Activated CD8-positive, alpha-beta memory T cell treated with anti-CD3 and anti-CD28 coated beads for 1 hour (primary cell): ENCODE measurements at regions not wholly inside any gene's neighbourhood (a gene's known extent, or its start where the extent isn't known, plus 50 kb on each side); places are given as distances from the start of the nearest gene placed in this dataset.
"Not testable (repeated sequence)": the region's sequence is repeated elsewhere in the genome, so short reads cannot be mapped to it uniquely, and the experiment has no call there.

Experiments used
- DNase-seq, 2 donors: peaks; one replicate each; pipeline ENCODE4 v3.0.0-alpha.2; 2020; ENCODE audit warnings: low read depth in 1 of 2; ENCODE audit errors: extremely low read depth in 1 of 2

DNA sequence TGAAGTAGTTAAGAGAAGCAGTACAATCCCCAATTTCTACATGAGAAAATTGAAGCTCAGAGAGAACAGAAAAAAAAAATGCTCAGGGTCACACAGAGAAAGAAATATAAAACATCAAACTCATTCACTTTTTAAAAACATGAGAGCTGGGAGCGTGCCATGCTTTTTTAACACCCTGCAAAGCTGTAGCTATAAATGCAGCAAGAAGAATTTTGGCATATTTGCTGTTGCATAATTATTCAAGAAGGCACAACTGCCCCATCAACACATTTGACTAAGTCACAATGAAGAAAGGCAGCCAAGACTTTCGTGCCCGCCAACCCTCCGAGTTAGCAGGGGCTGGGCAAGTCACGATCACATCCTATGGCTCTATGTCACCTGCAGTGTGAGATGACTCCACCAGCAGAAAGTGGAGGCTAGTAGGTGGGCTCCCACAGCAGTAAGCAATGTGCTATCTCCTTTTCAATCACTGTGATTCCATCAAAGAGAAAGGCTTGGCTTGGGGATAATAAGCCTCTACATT lies 214.8 kb downstream of the DHX15 start:
- DNase-seq = no peak

- DNase-seq = no peak
Measured at GRCh38 chr4:24368801-24369200, 215.6 kb downstream of the DHX15 start.

DNA sequence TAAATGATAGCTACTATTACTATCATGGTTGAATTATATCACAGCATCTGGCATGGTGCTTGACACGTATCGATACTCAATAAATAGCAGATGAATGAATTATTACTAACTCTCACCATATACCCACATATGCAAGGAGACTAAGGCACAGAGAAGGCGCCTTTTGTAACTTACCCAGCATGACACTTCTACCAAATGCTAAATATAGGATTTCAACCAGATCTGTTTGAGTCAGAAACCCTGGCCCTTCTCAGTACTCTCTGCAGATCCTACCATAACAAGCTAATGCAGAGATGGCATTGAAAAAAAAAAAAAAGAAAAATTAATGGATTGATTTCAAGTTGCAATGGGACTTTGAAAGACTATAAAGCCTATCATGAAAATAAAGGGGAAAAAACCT lies 219.5 kb downstream of the DHX15 start:
- DNase-seq = no peak

DNA sequence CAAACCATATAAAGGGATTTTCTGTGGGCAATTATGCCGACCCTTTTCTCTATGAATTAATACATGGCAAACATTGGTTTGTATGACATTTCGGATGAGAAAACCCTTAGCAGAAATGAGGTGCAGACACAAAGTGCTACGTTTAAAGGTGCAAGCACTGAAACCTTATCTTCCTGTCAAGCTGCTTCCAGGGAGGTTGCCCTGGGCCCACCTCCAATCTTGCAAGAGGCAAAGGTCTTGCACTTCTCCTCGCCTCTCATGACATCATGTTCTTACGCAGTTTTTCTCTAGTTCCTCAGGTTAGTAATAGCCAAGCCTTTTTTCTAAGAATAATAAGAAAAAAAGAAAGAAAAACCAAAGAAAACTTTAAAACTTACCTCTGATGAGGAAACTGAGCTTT lies 220.1 kb downstream of the DHX15 start:
- DNase-seq = no peak

DNA sequence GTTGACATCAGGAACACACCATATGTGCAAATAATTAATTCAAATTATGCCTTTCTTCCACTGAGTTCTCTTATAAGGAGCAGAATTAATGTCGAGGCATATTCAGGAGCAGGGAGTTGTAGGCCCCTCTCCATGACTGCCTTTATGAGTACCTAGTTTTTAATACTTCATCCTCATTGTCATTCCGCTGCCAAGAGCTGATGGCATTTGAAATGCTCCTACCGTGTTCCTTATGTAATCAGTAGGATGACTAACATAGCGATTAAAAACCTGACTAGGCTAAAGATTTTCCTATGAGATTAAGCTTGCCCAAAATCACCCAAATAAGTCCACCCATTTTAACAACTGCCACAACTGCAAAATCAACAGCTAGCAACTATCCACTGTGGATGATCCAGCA lies 220.6 kb downstream of the DHX15 start:
- DNase-seq = no peak

DNA sequence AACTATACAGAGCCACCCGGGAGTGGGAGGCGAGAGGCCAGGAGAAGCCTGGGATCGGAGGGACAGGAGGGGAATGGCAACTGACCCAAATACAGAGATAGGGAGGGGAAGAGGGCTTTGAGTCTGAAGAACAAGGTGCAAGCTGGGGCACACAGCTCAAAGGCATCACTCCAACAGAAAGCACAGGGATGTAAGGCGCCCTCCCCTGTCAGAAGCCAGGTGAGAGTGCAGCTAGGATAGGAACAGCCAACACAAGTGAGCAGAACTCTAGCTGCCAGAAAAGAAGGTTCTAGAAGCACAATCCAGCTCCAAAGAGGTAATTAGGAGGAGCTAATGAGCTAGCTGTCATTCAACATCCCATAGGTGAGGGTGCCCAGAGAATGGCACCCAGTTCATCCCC lies 232.2 kb downstream of the DHX15 start:
- no peak for DNase-seq

- DNase-seq = not testable (repeated sequence)
Measured at GRCh38 chr4:24349168-24349996, 235.0 kb downstream of the DHX15 start.

DNA sequence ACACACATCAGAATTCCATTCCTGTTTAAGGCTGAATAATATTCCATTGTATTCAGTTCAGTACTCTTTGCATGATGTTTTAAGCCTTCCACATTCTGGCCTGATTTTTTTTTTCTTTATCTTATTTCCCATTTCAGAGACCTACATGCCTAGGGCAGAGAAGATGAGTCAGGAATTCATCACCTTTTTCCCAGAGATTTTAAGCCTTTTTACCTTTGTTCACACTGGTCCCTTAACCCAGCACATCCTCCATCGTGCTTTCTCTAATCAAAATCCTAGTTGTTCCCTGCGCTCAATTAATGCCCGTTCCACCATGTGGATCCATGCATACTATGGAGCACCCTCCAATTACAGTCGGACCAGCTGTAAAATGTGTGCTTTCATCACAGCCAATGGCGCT lies 245.1 kb downstream of the DHX15 start:
- DNase-seq = no peak

DNA sequence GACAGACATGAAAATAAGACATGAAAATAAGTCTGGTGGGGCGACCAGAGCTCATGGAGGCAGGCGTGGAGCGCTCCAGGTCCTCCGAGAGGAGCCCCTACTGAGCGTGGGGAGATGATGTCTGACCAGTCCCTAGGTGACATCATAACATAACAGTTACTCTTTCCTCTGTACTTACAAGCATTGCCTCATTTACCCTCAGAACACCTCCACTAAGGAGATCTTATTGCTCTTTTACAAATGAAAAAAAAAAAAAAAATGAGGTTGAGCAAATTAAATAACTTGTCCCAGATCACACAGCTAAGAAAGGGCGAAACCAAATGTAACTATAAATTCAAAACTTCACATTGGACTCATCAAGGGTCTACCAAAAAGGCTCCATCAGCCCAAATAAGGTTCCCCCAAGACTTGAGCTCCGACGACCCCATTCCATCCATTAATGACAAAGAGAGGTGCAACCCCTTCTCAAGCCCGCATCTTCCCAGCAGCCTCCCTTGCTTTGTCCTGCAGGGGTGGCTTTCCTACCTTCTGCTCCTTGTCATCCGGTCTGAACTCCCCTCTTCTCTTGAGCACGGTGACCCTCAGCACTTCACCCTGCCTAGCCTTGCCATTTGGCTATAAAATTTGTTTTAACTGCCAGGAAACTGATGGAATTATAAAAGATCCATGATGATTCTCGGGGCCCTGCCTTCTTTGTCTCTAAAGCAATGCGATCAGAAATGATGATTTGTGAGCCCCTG lies 246.7 kb downstream of the DHX15 start:
- DNase-seq = no peak

GRCh38 chr4:24335616-24336015 lies 248.7 kb downstream of the DHX15 start:
- no peak for DNase-seq

GRCh38 chr4:24334906-24335305 lies 249.4 kb downstream of the DHX15 start:
- DNase-seq = no peak

- DNase-seq = no peak
Measured at GRCh38 chr4:24330573-24330972, 253.8 kb downstream of the DHX15 start.

DNA sequence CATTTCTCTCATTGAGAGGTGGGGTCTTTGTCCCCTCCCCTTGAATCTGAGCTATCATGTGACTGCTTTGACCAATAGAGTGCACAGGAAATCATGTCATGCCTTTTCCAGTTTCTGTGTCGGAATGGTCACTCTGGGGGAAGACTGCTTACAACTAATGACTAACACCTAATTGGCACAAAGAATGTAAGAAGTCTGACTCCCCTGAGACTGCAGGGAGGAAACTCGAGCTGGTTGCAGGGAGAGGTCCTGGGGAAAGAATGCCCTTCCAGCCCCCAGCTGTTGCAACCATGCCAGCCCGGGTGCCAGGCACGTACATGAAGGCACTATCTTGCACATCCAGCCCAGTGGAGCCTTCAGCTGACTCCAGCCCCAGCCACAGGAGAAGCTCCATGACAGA lies 254.2 kb downstream of the DHX15 start:
- no peak for DNase-seq

GRCh38 chr4:24328711-24329110 lies 255.6 kb downstream of the DHX15 start:
- no peak for DNase-seq

GRCh38 chr4:24328310-24328709 lies 256.0 kb downstream of the DHX15 start:
- no peak for DNase-seq

DNA sequence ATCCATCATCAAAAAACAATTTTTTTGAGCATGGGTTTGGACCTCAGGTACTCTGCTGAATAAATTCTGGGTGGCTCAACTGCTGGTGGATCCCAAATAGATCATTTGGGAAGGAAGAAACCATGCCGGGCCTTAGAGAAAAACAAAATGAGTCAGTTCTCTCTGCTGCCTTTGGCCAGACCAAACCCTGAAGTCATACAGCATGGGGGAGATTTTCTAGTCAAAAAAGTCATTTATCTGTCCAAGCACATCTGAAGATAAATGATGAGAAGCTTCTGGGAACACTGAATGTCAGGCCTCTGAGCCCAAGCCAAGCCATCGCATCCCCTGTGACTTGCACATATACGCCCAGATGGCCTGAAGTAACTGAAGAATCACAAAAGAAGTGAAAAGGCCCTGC lies 261.4 kb downstream of the DHX15 start:
- no peak for DNase-seq

GRCh38 chr4:24322511-24322910 lies 261.8 kb downstream of the DHX15 start:
- no peak for DNase-seq

DNA sequence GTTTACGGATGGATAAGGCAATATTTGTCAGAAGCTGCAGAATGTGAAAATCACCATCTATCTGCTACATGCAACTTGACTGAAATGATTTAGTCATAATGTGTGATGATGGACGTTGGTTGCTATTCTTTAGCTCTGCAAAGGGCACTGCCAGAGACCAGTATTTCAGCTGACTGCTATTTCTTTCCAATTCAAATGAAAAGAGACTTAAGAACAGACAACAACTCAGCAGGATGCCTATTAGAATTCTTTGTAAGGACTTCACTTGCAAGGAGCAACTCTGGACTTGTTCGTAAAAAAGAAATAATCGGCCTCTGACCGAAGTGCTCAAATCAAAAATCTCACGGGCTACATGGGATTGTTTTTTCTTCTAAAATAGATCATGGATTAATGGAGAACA lies 262.7 kb downstream of the DHX15 start:
- DNase-seq = no peak

- DNase-seq = no peak
Measured at GRCh38 chr4:24321131-24321530, 263.2 kb downstream of the DHX15 start.

DNA sequence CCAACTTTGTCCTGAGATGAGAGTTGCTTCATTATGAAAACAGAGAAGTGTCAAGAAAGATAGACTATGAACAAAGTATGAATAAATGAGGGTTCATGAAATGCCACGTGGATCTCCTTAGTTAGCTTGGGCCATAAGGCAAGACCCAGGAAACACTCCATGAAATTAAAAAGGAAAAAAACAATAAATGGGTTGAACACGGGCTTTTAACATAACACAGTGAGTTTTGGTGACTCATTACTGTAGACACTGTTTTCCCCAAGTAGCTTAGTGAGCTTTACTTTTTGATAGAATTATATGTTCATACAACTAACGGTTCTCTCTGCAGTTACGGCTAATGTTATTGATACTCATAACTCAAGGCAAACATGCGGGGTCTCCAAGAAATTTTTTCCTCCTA lies 265.0 kb downstream of the DHX15 start:
- DNase-seq = no peak

DNA sequence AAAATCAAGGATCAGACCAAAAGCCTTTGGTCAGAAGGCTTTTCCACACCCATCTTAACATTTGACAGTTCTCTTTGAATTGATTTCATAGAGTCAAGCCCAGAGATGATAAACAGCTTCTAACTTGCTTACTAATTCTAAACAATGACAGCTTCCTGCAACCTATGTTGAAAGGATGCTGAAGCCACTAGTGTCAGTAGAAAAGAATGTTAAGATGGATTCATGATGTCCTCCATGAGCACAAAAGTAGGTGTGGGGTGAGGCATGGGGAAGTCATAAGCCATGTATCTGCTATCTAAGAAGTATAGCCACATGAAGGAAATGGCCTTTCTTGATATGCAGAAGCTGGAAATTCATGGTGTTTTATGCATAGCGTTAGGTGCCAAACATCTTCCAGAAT lies 269.3 kb downstream of the DHX15 start:
- no peak for DNase-seq

DNA sequence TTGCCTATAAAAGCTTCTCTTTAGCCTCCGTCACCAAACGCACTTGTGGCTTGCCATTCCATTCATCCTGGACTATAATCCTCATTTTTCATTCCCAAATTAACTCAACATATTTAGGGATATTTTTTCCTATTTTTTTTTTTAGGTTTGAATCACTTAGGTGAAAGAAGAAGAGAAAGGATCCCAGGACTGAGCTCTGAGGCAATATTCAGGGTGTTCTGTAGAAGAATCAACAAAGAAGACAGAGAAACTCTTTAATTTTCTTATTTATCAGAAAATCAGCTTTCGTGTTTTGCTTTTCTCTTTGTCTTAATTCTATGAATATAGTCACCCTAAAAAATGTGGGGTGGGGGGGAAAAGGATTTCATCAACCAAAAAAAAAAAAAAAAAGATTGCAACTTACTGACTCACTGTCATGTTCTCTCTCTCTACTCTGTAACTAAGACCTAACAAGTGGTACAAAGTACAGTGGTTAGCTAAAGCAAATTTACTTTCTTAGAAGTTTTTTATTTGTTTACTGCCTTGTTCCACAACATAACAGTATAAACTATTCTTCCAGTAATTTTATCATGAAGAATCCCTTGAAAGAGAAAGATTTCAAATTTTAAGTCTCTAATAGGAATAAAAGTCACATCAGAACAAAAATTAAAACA lies 272.0 kb downstream of the DHX15 start:
- no peak for DNase-seq
